HL-60 (cell line): ENCODE measurements at regions not wholly inside any gene's neighbourhood (a gene's known extent, or its start where the extent isn't known, plus 50 kb on each side); places are given as distances from the start of the nearest gene placed in this dataset.

Experiments
- GABPA ChIP-seq: IDR thresholded peaks from 2 replicates; pipeline ENCODE4 v1.6.1; 2012; ENCODE audit warnings: low read depth
- POLR2AphosphoS5 ChIP-seq: IDR thresholded peaks from 2 replicates; pipeline ENCODE4 v1.6.1; 2012; ENCODE audit warnings: low read depth
- TF ChIP-seq, protein P1 (sequence below): IDR thresholded peaks from one replicate; pipeline ENCODE4 v1.5.1; 2011; ENCODE audit warnings: low read length, control low read depth, inconsistent platforms; ENCODE audit not compliant: insufficient read depth

GRCh38 chr4:14816623-14817261 lies 185.5 kb upstream of the CPEB2 start:
- TF ChIP-seq, protein P1, sequence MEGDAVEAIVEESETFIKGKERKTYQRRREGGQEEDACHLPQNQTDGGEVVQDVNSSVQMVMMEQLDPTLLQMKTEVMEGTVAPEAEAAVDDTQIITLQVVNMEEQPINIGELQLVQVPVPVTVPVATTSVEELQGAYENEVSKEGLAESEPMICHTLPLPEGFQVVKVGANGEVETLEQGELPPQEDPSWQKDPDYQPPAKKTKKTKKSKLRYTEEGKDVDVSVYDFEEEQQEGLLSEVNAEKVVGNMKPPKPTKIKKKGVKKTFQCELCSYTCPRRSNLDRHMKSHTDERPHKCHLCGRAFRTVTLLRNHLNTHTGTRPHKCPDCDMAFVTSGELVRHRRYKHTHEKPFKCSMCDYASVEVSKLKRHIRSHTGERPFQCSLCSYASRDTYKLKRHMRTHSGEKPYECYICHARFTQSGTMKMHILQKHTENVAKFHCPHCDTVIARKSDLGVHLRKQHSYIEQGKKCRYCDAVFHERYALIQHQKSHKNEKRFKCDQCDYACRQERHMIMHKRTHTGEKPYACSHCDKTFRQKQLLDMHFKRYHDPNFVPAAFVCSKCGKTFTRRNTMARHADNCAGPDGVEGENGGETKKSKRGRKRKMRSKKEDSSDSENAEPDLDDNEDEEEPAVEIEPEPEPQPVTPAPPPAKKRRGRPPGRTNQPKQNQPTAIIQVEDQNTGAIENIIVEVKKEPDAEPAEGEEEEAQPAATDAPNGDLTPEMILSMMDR, result no peak
- TF ChIP-seq GABPA (no peak), POLR2AphosphoS5 (no peak)
